Non-pigmented ciliary epithelial cell (primary cell): ENCODE measurements at regions not wholly inside any gene's neighbourhood (a gene's known extent, or its start where the extent isn't known, plus 50 kb on each side); places are given as distances from the start of the nearest gene placed in this dataset.
"Not testable (repeated sequence)": the region's sequence is repeated elsewhere in the genome, so short reads cannot be mapped to it uniquely, and the experiment has no call there.

Experiments
- DNase-seq: peaks from one replicate; pipeline ENCODE4 v3.0.0-alpha.2; 2010; ENCODE audit warnings: low read depth

GRCh38 chr6:134821928-134822864 is 127.7 kb downstream of the ALDH8A1 start:
- DNase-seq = no peak

- no peak for DNase-seq
These were observed 128.5 kb downstream of the ALDH8A1 start for GRCh38 chr6:134821397-134821796.

- DNase-seq = no peak
These were observed 129.8 kb downstream of the ALDH8A1 start for GRCh38 chr6:134819863-134820800.

- DNase-seq = no peak
These were observed 130.7 kb downstream of the ALDH8A1 start for GRCh38 chr6:134819236-134819635.

- no peak for DNase-seq
These were observed 132.5 kb downstream of the ALDH8A1 start for GRCh38 chr6:134817448-134817847.

- DNase-seq = no peak
These were observed 133.1 kb downstream of the ALDH8A1 start for GRCh38 chr6:134816780-134817179.

GRCh38 chr6:134816300-134816699 is 133.6 kb downstream of the ALDH8A1 start:
- no peak for DNase-seq

- no peak for DNase-seq
These were observed 135.7 kb downstream of the ALDH8A1 start for GRCh38 chr6:134814076-134814695.

GRCh38 chr6:134813146-134813545 is 136.8 kb downstream of the ALDH8A1 start:
- no peak for DNase-seq

GRCh38 chr6:134810402-134810801 is 139.5 kb downstream of the ALDH8A1 start:
- DNase-seq = no peak

GRCh38 chr6:134809130-134809529 is 140.8 kb downstream of the ALDH8A1 start:
- no peak for DNase-seq

GRCh38 chr6:134806180-134806798 is 143.6 kb downstream of the ALDH8A1 start:
- DNase-seq = no peak

GRCh38 chr6:134805168-134805567 is 144.7 kb downstream of the ALDH8A1 start:
- no peak for DNase-seq

GRCh38 chr6:134804311-134804710 is 145.6 kb downstream of the ALDH8A1 start:
- not testable (repeated sequence) for DNase-seq

- DNase-seq = no peak
These were observed 147.4 kb downstream of the ALDH8A1 start for GRCh38 chr6:134802426-134803058.

GRCh38 chr6:134797400-134798113 is 152.3 kb downstream of the ALDH8A1 start:
- no peak for DNase-seq

- no peak for DNase-seq
These were observed 154.2 kb downstream of the ALDH8A1 start for GRCh38 chr6:134795691-134796090.

GRCh38 chr6:134795001-134795400 is 154.9 kb downstream of the ALDH8A1 start:
- no peak for DNase-seq

- DNase-seq = not testable (repeated sequence)
These were observed 158.6 kb downstream of the ALDH8A1 start for GRCh38 chr6:134791243-134791843.

- DNase-seq = peak; percentile 47
These were observed 162.5 kb downstream of the ALDH8A1 start for GRCh38 chr6:134787261-134787877.
